Hematopoietic multipotent progenitor cell treated with erythropoietin and hydrocortisone succinate and interleukin-3 and kit ligand, for 8 days (in vitro differentiated cells): ENCODE measurements at regions not wholly inside any gene's neighbourhood (a gene's known extent, or its start where the extent isn't known, plus 50 kb on each side); places are given as distances from the start of the nearest gene placed in this dataset.

Source experiments
- DNase-seq: peaks from one replicate; pipeline ENCODE4 v3.0.0-alpha.2; 2015

DNA sequence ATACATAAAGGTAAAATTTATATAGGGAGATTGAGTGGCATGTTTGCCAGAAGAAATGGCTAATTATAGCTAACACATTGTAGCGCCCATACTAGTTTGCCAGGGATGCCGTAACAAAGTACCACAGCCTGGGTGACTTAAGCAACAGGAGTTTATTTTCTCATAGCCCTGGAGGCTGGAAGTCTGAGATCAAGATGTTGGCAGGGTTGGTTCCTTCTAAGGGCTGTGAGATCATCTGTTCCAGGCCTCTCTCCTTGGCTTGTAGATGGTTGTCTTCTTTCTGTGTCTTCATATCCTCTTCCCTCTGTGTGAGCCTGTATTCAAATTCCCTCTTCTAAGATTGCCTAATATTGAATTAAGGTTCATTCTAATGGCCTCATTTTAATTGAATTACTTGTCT is 417.5 kb upstream of the OPRM1 start:
- DNase-seq, result no peak

DNA sequence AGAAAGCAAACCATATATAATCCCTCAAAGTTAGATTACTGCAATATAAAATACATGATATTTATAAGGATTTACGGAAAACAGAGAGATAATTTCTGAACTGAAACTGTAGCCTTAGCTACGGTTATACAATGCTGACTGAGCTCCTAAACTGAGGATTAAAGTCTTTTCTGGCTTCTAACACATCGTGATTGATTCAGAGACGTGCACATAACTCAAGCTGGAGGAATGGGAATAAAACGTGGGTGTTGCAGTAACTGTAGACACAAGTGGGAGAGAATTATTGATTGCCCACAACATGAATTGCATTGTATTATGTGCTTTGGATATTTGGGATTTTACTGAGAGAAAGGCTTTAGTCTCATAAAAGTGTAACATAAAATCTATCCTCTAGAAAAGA is 418.0 kb upstream of the OPRM1 start:
- DNase-seq, result no peak

DNA sequence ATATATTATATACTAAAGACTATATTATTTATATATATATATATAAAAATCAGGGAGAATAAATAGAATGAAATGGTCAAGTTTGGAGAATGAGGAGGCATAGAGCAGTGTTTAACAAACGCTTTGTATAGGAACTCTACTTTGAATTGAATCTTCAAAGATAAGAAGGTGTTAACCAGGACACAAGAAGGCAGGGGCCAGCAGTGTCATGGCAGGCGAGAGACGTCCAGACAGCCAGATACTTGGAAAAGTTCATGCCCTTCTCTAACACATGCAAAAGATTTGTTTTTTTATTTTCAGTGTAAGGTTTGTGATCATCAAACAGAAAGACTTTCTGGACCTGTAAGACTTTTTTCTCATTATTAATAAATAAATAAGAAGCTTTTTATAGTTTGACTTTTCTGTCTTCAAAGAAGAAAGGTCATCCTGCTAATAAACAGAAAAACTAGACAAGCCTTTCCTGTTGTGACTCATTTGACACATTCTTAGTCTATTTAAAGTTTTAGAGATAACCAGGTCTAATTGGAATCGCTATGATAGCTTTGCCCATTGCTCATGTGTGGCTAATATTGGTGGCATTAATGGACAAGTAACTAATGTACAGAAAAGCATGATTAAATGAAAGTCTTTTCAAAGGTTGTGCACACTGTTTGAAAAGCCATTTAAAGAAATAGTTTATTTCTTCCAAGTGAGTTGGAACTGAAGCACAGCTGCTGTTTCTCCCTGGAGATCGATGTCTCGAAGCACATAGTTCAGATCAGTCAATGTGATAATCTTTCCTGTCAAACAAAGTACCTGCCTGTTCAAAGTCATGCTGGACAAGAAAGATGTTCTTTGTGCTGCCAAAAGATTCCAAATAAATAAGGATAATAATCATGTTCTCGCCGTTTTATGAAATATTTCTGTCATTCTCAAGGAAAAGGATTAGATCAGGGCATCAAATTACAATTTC is 420.4 kb upstream of the OPRM1 start:
- no peak for DNase-seq

DNA sequence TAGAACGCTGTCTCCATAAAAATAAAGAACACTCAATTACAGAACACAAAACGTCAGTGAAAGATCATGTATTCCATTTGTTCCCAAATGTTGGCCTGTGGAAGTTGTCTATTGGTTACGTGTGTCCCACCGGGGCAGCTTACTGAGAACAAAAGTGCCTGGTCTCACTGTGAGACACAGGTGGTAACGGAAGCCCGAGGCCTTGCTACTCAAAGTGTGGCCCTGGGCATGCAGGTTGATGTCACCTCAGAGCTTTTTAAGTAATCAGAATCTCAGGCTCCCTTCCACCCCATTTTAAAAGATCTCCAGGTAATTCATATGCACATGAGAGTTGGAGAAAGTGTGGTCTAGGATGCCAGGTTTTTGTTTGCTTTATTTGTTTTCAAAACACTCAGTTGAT is 422.5 kb upstream of the OPRM1 start:
- no peak for DNase-seq

DNA sequence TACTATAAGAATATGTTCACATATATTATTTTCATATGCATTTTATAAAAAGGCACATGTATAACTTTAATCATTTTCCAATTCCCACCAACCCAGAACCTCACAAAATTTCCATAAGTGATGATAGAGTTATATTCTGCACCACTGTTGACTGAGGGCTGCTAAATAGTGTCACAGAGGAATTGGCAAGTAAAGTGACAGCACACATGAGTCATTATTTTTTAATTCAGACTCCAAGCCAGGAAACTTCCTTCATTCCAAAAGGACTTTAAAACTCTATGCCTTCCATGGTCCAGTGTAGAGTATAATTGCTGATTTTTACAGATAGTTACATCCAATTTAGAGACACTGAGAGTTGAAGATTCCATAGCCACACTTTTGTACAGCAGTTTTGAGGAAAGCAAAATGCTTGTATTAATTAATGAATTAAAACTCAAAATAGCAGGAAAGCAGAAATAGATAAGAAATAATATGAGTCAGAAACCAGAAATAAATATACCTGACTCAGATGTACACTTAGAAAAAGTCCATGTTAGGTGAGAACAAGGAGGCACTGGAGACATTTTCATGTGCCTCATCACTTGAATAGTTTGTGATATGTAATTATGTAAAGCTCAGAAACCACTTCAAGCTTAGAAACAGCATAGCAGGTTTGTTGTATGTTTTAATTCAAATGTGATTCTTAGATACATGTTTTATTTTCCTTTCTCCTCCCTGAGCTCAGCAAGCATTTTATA is 425.2 kb upstream of the OPRM1 start:
- DNase-seq, result no peak

DNA sequence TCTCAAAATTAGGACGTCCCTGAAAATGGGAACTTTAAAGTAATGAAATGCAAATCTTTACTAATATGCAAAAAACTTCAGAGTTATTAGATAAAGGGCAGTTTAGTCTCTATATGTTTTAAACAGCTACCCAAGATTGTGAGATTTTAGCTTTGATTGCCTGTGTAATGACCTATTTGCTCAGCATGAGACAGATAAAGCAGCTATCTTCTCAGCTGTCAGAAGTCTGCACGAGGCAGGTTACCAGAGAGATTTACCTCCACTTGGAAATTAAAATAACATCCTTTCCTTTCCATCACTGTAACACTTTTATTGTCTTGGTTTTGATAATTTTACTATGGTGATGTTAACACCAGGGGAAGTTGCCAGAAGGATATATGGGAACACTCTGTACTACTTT is 436.6 kb upstream of the OPRM1 start:
- no peak for DNase-seq

DNA sequence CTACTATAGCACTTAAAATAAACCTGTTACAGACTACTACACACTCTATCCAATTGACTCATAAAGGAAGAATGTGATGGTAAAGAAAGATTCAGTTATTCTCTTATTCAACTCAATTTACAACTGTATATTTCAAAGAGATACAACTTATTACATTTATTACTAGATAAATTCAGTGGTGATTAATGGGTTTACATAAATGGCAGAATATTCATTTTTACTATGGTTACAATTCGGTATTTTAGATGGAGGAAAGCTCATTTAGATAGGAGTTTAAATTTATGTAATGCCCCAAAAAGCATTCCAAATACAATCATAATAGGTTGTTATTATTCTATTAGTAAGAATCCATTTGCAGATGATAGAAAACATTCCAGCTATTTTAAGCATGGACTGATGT is 439.1 kb upstream of the OPRM1 start:
- no peak for DNase-seq

DNA sequence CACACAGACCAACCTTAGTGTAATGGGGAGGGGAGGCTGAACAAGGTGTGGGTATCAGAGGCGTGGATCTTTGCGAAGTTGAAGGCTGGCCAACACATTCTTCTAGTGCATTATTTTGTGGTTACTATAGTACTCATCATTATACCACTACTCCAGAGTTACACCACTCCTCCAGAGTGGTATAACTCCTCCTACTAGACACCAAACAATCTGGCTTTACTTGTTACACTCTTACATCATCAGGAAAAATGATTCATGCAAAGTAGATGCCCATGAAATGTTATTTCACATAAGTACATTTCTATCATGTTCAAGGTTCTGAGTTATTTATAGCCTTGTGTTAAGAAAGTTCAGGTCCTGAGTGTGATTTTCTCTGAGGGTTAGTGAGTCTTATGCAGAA is 443.1 kb upstream of the OPRM1 start:
- DNase-seq, result no peak

DNA sequence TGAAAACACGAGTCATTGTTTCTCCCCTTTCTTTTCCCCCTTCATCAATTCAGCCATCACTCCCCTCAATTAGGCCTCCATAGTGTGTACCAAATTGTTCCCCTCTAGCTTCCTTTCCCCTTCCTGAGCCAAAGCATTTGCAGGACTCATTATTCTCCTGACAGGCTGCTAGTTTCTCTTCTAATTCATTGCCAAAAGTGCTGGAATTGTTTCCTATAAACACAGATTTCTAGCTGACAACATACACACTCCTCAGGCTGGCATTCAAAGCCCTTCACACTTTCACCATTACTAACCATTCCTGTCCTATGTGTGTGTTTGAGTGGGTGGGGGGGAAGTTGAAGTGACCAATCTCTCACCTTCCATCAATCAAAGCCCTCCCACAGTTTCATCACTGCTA is 444.2 kb upstream of the OPRM1 start:
- no peak for DNase-seq

DNA sequence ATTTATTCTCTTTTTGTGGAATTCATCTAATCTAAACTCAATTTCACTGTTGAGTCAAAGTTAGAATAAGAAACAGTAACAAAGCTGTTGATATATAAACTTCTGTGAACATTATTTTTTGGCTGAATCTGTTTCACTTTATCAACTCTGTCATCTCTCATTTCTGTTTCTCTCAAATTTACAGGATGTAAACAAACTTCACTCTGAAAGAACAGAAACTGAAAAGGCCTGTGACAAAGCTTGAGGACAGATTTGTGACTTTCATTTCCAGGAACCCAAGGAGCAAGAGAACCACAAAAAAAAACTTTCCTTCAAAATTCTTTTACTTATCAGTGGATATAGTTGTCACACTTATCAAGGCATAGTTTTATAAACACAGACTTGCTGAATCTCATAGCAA is 447.9 kb upstream of the OPRM1 start:
- no peak for DNase-seq

DNA sequence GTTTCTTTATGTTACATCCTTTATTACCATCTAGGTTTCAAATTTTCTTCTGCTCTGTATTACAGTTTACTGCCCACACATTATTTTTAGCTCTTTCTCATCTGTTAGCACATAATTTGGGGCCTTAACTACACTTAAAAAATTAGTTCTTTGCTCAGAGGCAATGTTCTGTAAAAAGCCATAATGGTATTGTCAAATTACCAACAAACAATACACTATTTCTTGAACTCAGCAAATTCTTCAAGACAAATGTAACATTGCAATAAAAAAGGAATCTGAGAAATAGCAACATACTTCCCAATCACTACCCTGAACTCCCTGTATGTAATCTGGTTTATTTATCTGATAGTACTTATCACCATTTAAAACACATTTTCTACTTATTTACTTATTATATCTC is 448.6 kb upstream of the OPRM1 start:
- DNase-seq, result no peak

DNA sequence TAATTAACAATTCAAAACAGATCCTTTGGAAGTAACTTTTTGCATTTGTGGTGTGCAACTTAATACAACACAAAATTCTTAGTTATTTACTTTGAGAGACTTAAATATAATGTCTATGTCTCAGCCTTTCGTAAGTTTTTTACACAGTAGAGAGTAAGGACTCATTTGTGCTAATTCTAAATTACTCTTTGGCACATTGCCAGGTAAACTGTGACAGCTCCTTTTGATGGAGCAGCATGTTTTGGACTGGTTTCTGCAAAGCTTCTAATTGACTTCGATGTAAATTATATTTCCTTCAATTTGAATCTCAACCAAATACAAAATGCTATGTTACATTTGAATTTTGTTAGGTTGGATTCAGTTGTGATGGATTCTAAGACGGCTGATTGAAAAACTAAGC is 450.7 kb upstream of the OPRM1 start:
- no peak for DNase-seq

DNA sequence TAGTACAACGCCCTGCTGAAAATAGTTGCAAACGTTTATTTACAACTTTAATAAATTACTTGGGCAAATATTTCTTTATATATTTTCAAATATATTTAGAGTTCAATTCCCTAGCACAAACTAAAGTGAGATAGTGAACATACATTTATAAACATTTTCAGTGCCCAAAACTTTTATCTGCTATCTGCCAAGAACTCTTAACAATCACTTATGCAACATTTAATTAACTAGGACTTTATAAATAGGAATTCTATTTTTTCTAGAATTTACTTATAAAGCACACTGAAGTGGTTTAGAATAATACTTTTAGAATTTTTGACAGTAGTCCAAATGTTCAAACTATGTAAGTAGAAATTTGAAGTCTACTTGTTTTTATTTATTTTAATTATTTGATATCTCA is 452.6 kb upstream of the RGS17 start:
- no peak for DNase-seq

DNA sequence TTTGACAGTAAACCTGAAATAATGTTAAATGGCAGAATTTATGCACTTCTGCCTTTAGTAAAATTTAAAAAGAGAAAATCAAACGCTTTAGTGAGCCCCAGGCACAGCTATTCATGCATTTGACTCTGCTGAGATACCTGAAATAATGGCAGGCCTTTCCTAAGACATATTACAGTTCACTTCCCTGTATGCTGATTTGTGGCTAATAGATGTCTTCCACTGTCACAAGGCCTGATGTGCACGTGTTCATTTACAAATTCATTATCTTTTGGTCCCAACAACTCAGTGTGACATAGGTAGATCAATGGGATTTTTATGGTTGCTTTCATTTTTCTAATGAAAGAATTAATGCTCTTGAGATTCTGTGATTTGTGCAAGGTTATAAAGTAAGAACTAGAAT is 449.7 kb upstream of the RGS17 start:
- DNase-seq, result no peak

DNA sequence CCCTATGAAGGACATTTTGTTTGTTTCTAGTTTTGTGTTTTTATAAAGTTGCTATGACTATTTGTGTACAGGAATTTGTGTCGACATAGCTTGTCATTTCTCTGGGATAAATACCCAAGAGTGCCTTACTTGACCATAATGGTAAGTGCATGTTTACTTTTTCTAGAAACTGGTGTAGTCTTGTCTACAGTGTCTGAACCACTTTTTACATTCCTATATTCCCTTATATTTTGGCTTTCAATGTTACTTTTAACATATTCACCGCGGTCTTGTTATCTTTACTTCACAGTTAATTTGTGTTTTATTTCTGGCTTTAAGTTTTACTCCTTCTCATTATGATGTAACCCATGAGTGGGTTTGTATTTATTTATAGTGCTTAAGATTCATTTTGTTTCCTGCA is 444.4 kb upstream of the RGS17 start:
- DNase-seq, result no peak

DNA sequence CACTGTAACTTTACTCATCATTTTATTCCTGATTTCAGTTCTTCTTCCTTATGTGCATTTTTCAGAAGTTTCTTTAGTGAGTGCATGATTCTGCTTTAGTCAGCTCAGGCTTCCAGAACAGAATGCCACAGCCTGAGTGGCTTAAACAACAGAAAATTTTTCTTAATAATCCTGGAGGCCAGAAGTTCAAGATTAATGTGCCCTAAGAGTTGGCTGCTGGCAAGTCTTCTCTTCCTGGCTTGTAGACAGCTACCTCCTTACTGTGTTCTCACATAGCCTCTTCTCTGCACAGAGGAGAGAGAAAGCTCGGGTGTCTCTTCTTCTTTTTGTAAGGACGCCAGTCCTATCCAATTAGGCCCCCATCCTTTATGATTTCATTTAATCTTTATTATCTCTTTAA is 443.1 kb upstream of the RGS17 start:
- DNase-seq, result no peak

DNA sequence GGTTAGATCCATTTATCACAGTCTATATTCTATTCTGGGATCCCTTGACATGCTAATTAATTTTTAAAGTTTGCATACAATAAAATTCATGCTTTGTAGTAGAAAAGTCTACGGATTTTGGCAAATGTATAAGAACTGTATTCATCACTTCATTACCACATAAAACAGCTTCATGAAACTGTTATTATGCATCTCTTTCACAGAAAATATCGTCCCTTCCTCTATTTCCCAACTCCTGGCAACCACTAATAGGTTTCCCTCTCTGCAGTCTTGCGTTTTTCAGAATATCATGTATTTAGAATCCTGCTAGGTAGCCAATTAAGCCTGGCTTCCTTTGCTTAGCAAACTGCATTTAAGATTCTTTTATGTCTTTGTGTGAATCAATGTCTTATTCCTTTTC is 441.3 kb upstream of the RGS17 start:
- DNase-seq, result no peak

DNA sequence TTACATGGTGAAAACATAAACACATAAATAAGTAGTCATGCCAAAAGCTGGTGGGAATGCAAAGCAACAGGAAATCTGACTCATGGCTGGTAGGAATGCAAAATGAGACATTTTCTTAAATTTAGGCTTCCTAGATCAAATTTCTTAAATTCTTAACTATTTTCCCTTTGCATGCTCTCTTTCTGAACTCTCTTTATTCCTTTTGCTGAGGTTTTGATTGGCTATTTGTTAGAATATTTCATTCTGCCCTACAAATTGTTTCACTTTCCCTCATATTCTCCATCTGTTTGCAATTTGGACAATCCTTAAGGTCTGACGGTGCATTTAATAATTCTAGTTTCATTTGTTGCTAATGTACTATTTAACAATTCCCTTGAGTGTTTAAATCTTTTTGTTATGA is 437.5 kb upstream of the RGS17 start:
- DNase-seq, result no peak

DNA sequence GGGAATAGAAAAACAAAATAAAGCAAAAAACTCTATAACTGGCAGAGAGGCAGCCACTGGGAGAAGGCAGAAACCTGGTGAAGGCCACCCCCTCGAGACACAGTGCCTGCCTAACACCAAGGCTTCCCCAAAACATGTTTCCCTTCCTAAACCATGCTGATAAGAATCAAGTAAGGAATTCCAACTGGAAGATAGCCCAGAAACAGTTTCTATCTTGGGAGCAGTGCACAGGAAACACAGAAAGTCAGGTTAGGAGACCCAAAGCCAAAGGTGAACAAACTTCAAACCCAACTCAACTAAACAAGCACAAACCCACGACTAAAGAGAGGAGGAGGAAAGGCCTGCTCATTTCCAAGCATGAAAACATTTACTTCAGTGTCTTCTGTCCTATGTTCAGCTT is 433.7 kb upstream of the RGS17 start:
- no peak for DNase-seq

DNA sequence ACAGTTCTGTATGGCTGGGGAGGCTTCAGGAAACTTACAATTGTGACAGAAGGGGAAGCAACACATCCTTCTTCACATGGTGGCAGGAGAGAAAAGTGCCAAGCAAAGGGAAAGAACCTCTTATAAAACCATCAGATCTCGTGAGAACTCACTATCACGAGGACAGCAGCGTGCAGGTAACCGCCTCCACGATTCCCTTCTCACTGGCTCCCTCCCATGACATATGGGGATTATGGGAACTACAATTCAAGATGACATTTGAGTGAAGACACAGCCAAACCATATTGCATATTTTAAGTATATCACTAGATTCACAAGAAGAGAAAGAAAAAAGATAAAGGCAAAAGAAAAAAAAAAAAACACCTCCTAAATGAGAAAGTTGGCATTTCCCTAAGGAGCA is 431.9 kb upstream of the RGS17 start:
- DNase-seq, result no peak

DNA sequence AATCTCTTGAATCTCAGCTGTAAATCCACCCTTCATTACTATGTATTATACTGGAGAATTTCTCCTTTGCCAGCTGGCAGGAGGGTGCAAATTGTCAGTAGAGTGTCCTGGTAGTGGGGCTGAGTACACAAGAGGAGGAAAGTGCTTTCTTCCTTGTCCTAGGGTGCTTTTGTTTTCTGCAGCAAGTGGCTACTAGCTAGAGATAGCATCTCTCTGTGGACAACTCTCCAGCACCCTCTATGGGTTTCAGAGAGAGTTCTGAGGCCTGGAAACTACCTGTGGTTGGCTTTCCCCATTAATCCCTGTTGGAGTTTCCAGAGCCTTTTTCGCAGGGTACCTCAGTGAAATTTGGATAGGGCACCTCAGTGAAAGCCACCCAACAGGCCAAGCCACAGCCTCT is 422.5 kb upstream of the RGS17 start:
- DNase-seq, result no peak

DNA sequence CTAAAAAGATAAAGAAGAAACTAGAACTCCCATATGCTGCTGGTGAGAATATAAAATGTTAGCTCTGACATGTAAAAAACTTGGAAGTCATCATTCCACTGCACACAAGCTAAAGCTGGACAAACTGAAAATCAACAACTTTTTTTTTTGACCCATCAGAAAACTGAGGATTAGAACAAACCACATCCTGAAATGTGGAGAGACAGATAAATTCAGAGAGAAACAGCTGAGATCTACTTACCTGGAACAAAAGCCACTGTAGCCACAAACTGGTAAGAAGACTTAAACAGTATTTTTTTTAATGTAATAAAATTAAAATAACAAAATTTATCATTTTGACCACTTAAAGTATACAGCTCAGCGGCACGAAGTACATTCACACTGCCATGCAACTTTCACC is 408.5 kb upstream of the RGS17 start:
- no peak for DNase-seq

DNA sequence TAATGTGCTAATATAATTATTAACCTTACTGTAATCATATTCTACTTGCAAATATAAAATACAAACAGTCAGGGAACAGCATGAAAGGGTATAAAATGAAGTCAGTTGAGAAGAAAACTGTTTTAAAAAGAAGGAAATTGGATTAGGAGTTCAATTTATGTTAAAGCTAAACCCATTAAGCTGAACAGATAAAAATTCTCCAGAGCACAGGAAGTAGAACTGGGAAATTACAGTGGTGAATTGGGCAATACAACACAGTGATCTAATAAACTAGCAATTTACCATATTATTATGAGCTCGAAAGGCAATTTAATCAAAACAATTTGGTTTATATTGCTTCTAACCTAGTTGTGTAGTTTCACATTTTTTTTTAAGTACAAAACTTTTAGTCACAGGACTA is 407.4 kb upstream of the RGS17 start:
- DNase-seq, result no peak

DNA sequence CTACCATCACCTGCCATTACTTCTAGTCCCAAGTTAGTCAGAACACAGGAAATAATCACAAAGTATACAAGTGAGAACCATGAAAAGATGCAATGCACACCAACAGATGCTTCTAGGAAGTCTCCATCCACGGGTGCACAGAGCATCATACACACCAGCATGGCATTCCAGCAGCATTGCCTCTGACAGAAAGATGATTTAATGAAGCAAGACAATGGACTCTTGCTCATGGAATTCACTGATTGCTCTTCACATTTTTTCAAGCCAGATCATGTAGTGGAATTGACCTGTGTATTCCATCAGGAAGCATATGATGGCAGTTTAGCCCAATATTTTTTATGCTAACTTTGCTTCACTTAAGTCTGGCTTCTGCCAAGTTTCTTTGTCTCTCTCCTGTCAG is 406.3 kb upstream of the RGS17 start:
- no peak for DNase-seq

DNA sequence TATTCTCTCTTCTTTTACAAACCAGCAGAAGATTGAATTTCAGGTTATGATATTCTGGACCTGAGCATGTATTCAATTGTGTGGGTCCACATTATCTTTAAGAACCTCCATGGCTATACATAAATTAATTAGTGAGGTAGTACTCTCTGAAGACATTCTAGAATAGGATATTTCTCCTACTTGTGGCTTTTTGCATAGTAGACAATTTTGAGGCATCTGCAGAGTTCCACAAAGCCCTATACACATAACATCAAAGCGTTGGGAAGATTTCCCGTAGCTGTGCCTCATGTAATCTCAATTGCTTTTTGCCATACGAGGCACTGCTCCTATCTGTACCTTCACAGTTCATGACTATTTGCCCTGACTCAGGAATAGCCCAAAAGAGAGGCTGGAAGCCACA is 395.4 kb upstream of the RGS17 start:
- no peak for DNase-seq
